ENCODE measurements at regions not wholly inside any gene's neighbourhood (a gene's known extent, or its start where the extent isn't known, plus 50 kb on each side); places are given as distances from the start of the nearest gene placed in this dataset.

DNA sequence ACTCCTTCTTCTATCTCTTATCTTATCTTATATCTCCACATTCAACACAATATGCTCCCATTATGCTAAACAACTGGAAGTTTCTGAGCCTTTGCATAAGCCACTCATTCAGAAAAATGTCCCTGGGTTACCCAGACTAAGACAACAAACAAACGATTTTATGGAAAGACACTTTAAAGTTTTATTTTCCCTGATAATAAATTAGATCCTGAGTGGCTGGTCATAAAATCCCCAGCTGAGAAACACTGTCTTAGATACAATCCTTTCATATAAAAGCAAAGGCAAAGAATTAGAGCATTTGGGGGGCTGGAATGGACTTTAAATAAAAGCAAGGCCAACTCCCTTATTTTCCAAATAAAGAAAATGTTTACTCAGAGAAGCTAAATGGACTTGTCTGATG is 322.3 kb downstream of the GBE1 start:
- Histone ChIP-seq H3K36me3 (ENCODE audit: control insufficient read depth, insufficient read depth, low read length, severe bottlenecking) (no peaks in the 10 kb centered on the region), H3K4me3 (ENCODE audit: low read length) (no peak overlapping the region), H3K27me3 (replicated peaks; ENCODE audit: control insufficient read depth, insufficient read depth, low read length) (no peaks in the 10 kb centered on the region), H3K4me1 (ENCODE audit: control insufficient read depth, insufficient read depth, low read length) (peaks cover 15% of the 10 kb centered on the region), H3K9ac (ENCODE audit: low read length) (no peak overlapping the region), H3K9me3 (ENCODE audit: control insufficient read depth, low read length) (no peaks in the 10 kb centered on the region)
- no peak for DNase-seq (ENCODE audit: low read depth)

DNA sequence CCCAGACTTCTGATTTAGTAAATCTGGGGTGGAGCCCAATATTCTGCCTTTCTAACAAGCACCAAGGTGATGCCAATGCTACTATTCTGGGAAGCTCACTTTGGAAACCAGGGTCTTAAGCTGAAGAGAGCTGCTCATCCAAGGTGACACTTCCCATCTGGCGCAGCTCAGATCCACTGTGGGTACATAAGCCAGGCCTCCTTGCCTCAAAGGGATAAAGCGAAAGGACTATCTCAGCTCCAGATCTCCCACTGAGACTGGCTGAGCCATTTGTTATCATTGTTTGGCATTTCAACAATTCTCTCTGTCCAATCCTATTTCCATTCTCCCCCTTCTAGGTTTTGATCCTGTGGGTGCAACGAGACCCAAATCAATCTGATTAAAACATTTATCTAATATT is 323.8 kb downstream of the GBE1 start:
- H3K27me3 ChIP-seq (replicated peaks; ENCODE audit: control insufficient read depth, insufficient read depth, low read length): no peaks in the 10 kb centered on the region
- no peak for DNase-seq (ENCODE audit: low read depth)
- no peaks in the 10 kb centered on the region for H3K36me3 ChIP-seq (ENCODE audit: control insufficient read depth, insufficient read depth, low read length, severe bottlenecking)
- H3K4me3 ChIP-seq (ENCODE audit: low read length): no peak overlapping the region
- H3K9ac ChIP-seq (ENCODE audit: low read length): no peak overlapping the region
- H3K4me1 ChIP-seq (ENCODE audit: control insufficient read depth, insufficient read depth, low read length): peaks cover 2% of the 10 kb centered on the region
- H3K9me3 ChIP-seq (ENCODE audit: control insufficient read depth, low read length): no peaks in the 10 kb centered on the region

DNA sequence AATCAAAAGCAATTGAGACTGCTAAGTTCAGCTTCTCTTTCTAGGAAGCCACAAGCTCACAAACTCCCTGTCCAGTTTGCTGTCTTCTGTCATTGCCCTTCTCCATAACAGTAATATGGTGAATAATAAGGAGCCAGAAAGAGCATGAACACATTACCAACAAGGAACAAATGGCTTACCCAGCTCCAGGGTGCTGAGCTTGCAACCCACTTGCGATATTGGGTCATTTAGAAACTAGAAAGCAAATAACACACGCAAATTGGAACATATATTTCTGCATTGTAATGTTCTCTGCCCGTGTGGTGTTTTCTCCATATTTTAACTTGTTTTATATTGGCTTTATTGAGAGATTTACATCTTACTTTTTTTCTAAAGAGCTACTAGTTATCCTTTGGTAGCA is 325.3 kb downstream of the GBE1 start:
- H3K4me1 ChIP-seq (ENCODE audit: control insufficient read depth, insufficient read depth, low read length): no peaks in the 10 kb centered on the region
- H3K27me3 ChIP-seq (replicated peaks; ENCODE audit: control insufficient read depth, insufficient read depth, low read length): no peaks in the 10 kb centered on the region
- no peaks in the 10 kb centered on the region for H3K36me3 ChIP-seq (ENCODE audit: control insufficient read depth, insufficient read depth, low read length, severe bottlenecking)
- no peak for DNase-seq (ENCODE audit: low read depth)
- no peaks in the 10 kb centered on the region for H3K9me3 ChIP-seq (ENCODE audit: control insufficient read depth, low read length)
- no peak overlapping the region for H3K9ac ChIP-seq (ENCODE audit: low read length)
- no peak overlapping the region for H3K4me3 ChIP-seq (ENCODE audit: low read length)

DNA sequence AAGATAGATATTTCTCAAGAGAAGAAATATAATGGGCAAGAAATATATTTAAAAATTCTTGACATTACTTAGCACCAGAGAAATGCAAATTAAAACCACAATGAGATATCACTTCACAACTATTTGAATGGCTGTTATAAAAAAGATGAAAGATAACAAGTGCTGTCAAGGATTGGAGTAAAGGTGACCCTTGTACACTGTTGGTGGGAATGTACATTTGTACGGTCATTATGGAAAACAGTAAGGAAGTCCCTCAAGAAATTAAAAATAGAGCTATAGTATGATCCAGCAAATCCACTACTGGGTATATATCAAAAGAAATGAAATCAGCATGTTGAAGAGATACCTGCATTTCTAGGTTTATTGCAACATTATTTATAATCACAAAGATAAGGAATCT is 326.4 kb downstream of the GBE1 start:
- H3K4me1 ChIP-seq (ENCODE audit: control insufficient read depth, insufficient read depth, low read length): no peaks in the 10 kb centered on the region
- no peak overlapping the region for H3K9ac ChIP-seq (ENCODE audit: low read length)
- H3K27me3 ChIP-seq (replicated peaks; ENCODE audit: control insufficient read depth, insufficient read depth, low read length): no peaks in the 10 kb centered on the region
- H3K4me3 ChIP-seq (ENCODE audit: low read length): no peak overlapping the region
- no peaks in the 10 kb centered on the region for H3K36me3 ChIP-seq (ENCODE audit: control insufficient read depth, insufficient read depth, low read length, severe bottlenecking)
- H3K9me3 ChIP-seq (ENCODE audit: control insufficient read depth, low read length): no peaks in the 10 kb centered on the region
- DNase-seq (ENCODE audit: low read depth): no peak

DNA sequence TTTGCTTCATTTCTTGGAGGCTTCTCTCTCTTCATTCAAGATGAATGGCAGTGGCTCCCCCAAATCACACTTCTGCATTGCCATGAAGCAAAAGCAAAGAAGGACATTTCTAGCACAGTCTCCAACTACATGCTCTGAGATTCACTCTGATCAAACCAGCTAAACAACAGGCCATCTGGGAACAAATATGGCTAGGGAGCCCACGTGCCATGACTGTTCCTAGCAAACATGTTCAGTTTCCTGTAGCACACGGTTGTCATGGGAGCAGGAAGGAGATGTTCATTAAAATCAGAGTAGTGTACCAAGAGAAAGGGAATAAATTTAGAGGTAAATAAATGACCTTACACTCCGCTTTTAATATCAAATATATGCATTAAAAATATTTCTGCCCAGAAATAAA is 327.3 kb downstream of the GBE1 start:
- no peaks in the 10 kb centered on the region for H3K27me3 ChIP-seq (replicated peaks; ENCODE audit: control insufficient read depth, insufficient read depth, low read length)
- no peak for DNase-seq (ENCODE audit: low read depth)
- no peak overlapping the region for H3K9ac ChIP-seq (ENCODE audit: low read length)
- no peaks in the 10 kb centered on the region for H3K4me1 ChIP-seq (ENCODE audit: control insufficient read depth, insufficient read depth, low read length)
- H3K36me3 ChIP-seq (ENCODE audit: control insufficient read depth, insufficient read depth, low read length, severe bottlenecking): no peaks in the 10 kb centered on the region
- no peak overlapping the region for H3K4me3 ChIP-seq (ENCODE audit: low read length)
- H3K9me3 ChIP-seq (ENCODE audit: control insufficient read depth, low read length): no peaks in the 10 kb centered on the region

DNA sequence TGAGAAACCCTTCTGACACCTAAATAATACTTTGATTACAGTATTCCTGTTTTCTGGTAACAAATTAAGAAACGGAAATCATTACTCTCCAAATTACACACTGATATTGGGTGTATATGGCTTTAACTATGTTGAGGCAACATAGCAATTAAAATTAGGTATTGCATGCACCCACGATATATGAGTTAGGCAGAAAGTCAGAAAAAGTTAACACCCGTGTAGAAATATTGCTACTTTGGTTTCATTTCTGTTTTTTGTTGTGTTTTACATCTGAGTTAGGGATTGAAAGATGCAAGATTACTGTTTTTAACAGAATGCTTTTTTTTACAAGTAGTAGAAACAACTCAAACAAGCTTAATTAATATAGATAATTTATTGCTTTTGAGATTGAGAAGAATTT is 327.8 kb downstream of the GBE1 start:
- Histone ChIP-seq H3K27me3 (replicated peaks; ENCODE audit: control insufficient read depth, insufficient read depth, low read length) (no peaks in the 10 kb centered on the region), H3K36me3 (ENCODE audit: control insufficient read depth, insufficient read depth, low read length, severe bottlenecking) (no peaks in the 10 kb centered on the region), H3K9ac (ENCODE audit: low read length) (no peak overlapping the region), H3K9me3 (ENCODE audit: control insufficient read depth, low read length) (no peaks in the 10 kb centered on the region), H3K4me1 (ENCODE audit: control insufficient read depth, insufficient read depth, low read length) (no peaks in the 10 kb centered on the region), H3K4me3 (ENCODE audit: low read length) (no peak overlapping the region)
- no peak for DNase-seq (ENCODE audit: low read depth)

DNA sequence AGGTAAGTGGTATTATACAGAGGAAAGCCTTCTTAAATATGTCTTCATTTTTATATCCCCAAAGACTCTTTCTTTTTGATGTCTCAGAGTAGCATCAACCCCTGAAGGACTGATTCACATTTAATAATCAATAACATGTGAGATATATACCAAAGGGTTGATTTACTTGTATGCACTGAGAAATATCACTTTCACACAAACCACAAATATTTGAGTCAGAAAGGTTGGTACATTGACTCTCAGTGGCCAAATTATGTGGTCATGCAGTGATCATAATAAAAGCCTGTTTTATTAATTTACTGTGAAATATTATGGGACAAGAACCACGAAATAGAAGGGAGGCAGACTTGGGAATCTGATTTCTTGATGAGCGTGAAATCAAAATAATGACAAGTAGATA is 329.0 kb downstream of the GBE1 start:
- H3K27me3 ChIP-seq (replicated peaks; ENCODE audit: control insufficient read depth, insufficient read depth, low read length): no peaks in the 10 kb centered on the region

DNA sequence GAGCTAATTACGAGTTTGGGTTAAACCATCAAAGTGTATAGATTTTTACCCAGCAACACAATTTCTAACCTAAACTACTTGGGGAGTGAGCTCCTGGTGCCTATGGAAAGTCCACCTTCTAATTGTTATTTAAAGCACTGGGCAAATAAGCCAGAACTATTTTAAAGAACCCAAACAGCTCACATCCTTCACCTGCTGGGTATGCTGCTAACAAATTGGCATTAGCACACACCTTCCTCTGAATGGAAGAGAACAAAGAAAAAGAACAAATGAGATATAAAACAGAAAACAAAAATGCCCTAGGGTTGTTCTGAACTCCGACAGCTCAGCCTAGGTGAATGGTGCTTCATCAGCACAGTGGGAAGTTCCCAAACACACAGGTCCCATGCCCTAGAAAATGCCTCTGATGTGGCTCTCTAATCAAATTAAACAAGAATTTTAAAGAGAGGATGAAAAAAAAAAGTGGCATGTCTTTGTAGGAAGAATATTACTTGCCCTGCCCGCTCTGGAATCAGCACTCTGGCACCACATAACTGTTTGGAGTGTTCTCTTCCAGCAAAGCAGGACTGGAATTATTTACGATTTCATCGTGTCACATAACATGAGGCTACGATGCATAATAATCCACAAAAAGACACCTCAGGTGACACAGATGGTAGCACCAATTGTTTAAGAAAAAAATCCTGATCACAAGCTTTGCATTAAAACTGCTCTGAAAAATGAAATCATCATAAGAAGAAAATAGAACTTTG is 334.4 kb downstream of the GBE1 start:
- Histone ChIP-seq H3K27me3 (replicated peaks; ENCODE audit: control insufficient read depth, insufficient read depth, low read length) (no peaks in the 10 kb centered on the region), H3K9me3 (ENCODE audit: control insufficient read depth, low read length) (no peaks in the 10 kb centered on the region), H3K4me1 (ENCODE audit: control insufficient read depth, insufficient read depth, low read length) (peaks cover 14% of the 10 kb centered on the region), H3K4me3 (ENCODE audit: low read length) (no peak overlapping the region), H3K36me3 (ENCODE audit: control insufficient read depth, insufficient read depth, low read length, severe bottlenecking) (no peaks in the 10 kb centered on the region), H3K9ac (ENCODE audit: low read length) (no peak overlapping the region)
- no peak for DNase-seq (ENCODE audit: low read depth)

More for the DNA sequence above, 329.0 kb downstream of the GBE1 start:
- no peak for DNase-seq (ENCODE audit: low read depth)
- Histone ChIP-seq H3K9me3 (ENCODE audit: control insufficient read depth, low read length) (no peaks in the 10 kb centered on the region), H3K4me3 (ENCODE audit: low read length) (no peak overlapping the region), H3K9ac (ENCODE audit: low read length) (no peak overlapping the region), H3K4me1 (ENCODE audit: control insufficient read depth, insufficient read depth, low read length) (no peaks in the 10 kb centered on the region), H3K36me3 (ENCODE audit: control insufficient read depth, insufficient read depth, low read length, severe bottlenecking) (no peaks in the 10 kb centered on the region)

DNA sequence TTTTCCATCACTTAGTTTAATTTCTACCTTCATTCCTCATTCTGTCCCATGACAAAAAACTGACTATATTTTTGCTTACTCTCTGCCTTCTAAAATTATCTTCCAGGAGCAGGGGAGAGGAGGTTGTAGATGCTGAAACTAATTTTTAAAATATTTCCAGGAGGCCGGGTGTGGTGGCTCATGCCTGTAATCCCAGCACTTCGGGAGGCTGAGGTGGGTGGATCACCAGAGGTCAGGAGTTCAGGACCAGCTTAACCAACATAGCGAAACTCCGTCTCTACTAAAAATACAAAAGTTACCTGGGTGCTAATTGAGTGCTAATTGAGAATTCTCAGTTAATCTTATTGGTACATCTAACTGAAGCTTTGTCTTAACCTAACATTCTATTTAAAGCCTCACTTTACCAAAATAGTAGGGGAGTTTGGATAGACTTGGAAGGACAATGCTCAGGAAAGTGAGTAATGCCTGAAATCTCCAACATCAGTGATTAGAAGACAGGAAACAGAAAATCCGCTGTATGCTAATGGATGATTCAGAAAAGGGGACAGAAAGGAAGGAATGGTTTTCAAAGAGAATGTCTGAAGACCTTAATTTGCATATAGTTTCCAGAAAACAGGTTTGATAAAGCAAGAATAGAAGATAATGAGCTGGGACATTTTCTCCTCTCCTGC is 336.1 kb downstream of the GBE1 start:
- H3K36me3 ChIP-seq (ENCODE audit: control insufficient read depth, insufficient read depth, low read length, severe bottlenecking): no peaks in the 10 kb centered on the region
- no peaks in the 10 kb centered on the region for H3K27me3 ChIP-seq (replicated peaks; ENCODE audit: control insufficient read depth, insufficient read depth, low read length)
- H3K9me3 ChIP-seq (ENCODE audit: control insufficient read depth, low read length): no peaks in the 10 kb centered on the region
- no peak overlapping the region for H3K9ac ChIP-seq (ENCODE audit: low read length)
- H3K4me3 ChIP-seq (ENCODE audit: low read length): no peak overlapping the region
- H3K4me1 ChIP-seq (ENCODE audit: control insufficient read depth, insufficient read depth, low read length): peaks cover 14% of the 10 kb centered on the region
- DNase-seq (ENCODE audit: low read depth): no peak

DNA sequence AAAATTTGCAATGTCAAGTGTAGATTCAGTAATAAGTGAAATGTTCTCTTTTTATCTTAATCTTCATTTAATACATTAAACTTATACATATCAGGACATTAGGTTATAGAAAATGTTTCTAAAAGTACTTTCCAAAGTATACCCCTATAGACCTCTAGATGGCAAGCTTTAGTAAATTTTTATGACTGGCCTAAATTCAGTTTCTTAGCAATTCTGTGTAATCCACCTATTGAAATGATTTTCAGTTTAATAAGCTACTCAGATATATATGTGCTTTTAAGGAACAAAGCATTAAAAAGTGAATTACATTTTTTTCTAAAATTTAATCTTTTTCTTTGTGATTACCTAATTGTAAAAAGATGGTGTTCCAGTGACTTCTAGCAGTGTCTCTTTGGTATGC is 342.2 kb downstream of the GBE1 start:
- H3K36me3 ChIP-seq (ENCODE audit: control insufficient read depth, insufficient read depth, low read length, severe bottlenecking): no peaks in the 10 kb centered on the region
- H3K27me3 ChIP-seq (replicated peaks; ENCODE audit: control insufficient read depth, insufficient read depth, low read length): no peaks in the 10 kb centered on the region
- no peaks in the 10 kb centered on the region for H3K9me3 ChIP-seq (ENCODE audit: control insufficient read depth, low read length)
- DNase-seq (ENCODE audit: low read depth): peak; percentile 71
- no peaks in the 10 kb centered on the region for H3K4me1 ChIP-seq (ENCODE audit: control insufficient read depth, insufficient read depth, low read length)
- H3K4me3 ChIP-seq (ENCODE audit: low read length): no peak overlapping the region
- no peak overlapping the region for H3K9ac ChIP-seq (ENCODE audit: low read length)

DNA sequence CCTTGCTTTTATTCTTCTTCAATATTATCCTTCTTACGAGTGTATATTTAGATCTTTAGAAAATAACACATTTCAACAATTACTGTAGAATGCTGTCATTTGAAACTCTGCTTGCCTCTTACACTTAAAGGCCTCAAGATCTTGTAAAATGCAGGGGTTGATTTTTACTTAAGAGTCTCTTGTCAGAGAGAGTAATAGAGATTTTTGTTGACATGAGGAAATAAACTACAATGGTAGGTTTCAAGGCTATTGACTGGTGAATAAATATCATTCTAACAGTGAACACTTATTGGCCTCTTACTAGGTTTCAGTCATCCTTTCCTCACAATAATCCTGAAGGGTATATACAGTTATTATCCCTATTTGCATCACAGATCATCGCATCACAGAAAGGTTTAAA is 344.6 kb downstream of the GBE1 start:
- H3K4me3 ChIP-seq (ENCODE audit: low read length): no peak overlapping the region
- H3K27me3 ChIP-seq (replicated peaks; ENCODE audit: control insufficient read depth, insufficient read depth, low read length): no peaks in the 10 kb centered on the region
- H3K4me1 ChIP-seq (ENCODE audit: control insufficient read depth, insufficient read depth, low read length): no peaks in the 10 kb centered on the region
- no peak for DNase-seq (ENCODE audit: low read depth)
- no peaks in the 10 kb centered on the region for H3K36me3 ChIP-seq (ENCODE audit: control insufficient read depth, insufficient read depth, low read length, severe bottlenecking)
- H3K9ac ChIP-seq (ENCODE audit: low read length): no peak overlapping the region
- no peaks in the 10 kb centered on the region for H3K9me3 ChIP-seq (ENCODE audit: control insufficient read depth, low read length)

DNA sequence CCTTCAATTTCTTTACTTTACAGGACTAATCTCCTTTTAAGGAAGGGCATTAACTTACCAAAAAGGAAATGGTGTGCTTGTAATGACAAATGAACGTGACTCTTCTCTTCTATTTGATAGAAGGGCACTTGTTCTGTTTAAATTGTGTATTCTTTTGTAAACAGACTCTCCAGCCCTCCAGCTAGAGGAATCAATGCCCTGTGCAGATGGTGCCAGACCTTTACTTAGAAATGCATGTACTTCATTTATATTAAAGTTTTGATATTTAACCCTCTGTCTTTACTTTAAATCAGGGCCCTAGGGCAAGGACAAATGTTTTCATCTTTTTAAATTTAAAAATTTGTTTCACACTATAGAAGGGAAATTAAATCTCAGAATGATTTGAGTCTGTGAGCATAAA is 355.1 kb downstream of the GBE1 start:
- H3K36me3 ChIP-seq (ENCODE audit: control insufficient read depth, insufficient read depth, low read length, severe bottlenecking): no peaks in the 10 kb centered on the region
- no peaks in the 10 kb centered on the region for H3K9me3 ChIP-seq (ENCODE audit: control insufficient read depth, low read length)
- no peak for DNase-seq (ENCODE audit: low read depth)
- no peak overlapping the region for H3K9ac ChIP-seq (ENCODE audit: low read length)
- H3K27me3 ChIP-seq (replicated peaks; ENCODE audit: control insufficient read depth, insufficient read depth, low read length): no peaks in the 10 kb centered on the region
- no peak overlapping the region for H3K4me3 ChIP-seq (ENCODE audit: low read length)
- no peaks in the 10 kb centered on the region for H3K4me1 ChIP-seq (ENCODE audit: control insufficient read depth, insufficient read depth, low read length)

Data from adipocyte (in vitro differentiated cells).